CD4-positive, alpha-beta memory T cell (primary cell): ENCODE measurements at regions not wholly inside any gene's neighbourhood (a gene's known extent, or its start where the extent isn't known, plus 50 kb on each side); places are given as distances from the start of the nearest gene placed in this dataset.
A peak's percentile ranks its signal among the peaks of the same experiment; 100 is the strongest.

ENCODE experiments used
- CTCF ChIA-PET: fragments of 350-600 bp; sonication (Branson Sonifier 250); formaldehyde crosslinking; loops from one replicate; lab custom pipeline; 2021; ENCODE audit warnings: inconsistent platforms; ENCODE audit not compliant: partially characterized antibody; lab: Charles Lee
- POLR2A ChIA-PET: fragments of 350-600 bp; sonication (Branson Sonifier 250); formaldehyde crosslinking; loops from one replicate; lab custom pipeline; 2021; ENCODE audit not compliant: partially characterized antibody; lab: Charles Lee
- DNase-seq, 5 donors: peaks; one replicate each; pipeline versions ENCODE4 v3.0.0 to v3.0.0-alpha.2; 2020 to 2022; ENCODE audit warnings: mixed read lengths in 1 of 5
- H3K27ac ChIP-seq: one replicate; pipeline ENCODE4 v1.7.0; 2013; ENCODE audit warnings: low read depth, low read length
- H3K27me3 ChIP-seq: 2 replicates; pipeline ENCODE4 v1.7.0; 2013; ENCODE audit warnings: mild to moderate bottlenecking, low read length, moderate library complexity; ENCODE audit not compliant: insufficient read depth
- H3K36me3 ChIP-seq: 2 replicates; pipeline ENCODE4 v1.7.0; 2013; ENCODE audit warnings: mild to moderate bottlenecking, low read length, moderate library complexity; ENCODE audit not compliant: insufficient read depth
- H3K4me1 ChIP-seq: 2 replicates; pipeline ENCODE4 v1.7.0; 2013; ENCODE audit warnings: mild to moderate bottlenecking, low read length, moderate library complexity; ENCODE audit not compliant: insufficient read depth
- H3K4me3 ChIP-seq, 2 donors: one replicate each; pipeline ENCODE4 v1.7.0; 2013; ENCODE audit warnings: low read length in 2 of 2, mild to moderate bottlenecking in 1 of 2
- H3K9me3 ChIP-seq, 2 donors: one replicate each; pipeline ENCODE4 v1.7.0; 2013; ENCODE audit warnings: low read length in 2 of 2, control low read depth in 1 of 2; ENCODE audit not compliant: control insufficient read depth in 1 of 2
- H3K27ac Mint-ChIP-seq, 7 donors: one replicate each; pipeline ENCODE4 v1.8.0; 2020 to 2021; ENCODE audit warnings: mixed read lengths in 7 of 7, mild to moderate bottlenecking in 6 of 7, inconsistent platforms in 3 of 7, moderate library complexity in 3 of 7
- H3K27me3 Mint-ChIP-seq, 2 donors: one replicate each; pipeline ENCODE4 v1.8.0; 2020 to 2021; ENCODE audit warnings: mixed read lengths in 2 of 2
- H3K36me3 Mint-ChIP-seq, 2 donors: one replicate each; pipeline ENCODE4 v1.8.0; 2020 to 2021; ENCODE audit warnings: mixed read lengths in 2 of 2, inconsistent platforms in 1 of 2, mild to moderate bottlenecking in 1 of 2
- H3K4me1 Mint-ChIP-seq, 4 donors: one replicate each; pipeline ENCODE4 v1.8.0; 2020 to 2021; ENCODE audit warnings: mixed read lengths in 4 of 4, mild to moderate bottlenecking in 1 of 4
- H3K4me3 Mint-ChIP-seq, 8 donors: one replicate each; pipeline ENCODE4 v1.8.0; 2020 to 2021; ENCODE audit warnings: mixed read lengths in 8 of 8, mild to moderate bottlenecking in 7 of 8, moderate library complexity in 6 of 8, inconsistent platforms in 3 of 8
- H3K9me3 Mint-ChIP-seq, 8 donors: one replicate each; pipeline ENCODE4 v1.8.0; 2020 to 2021; ENCODE audit warnings: mixed read lengths in 8 of 8, mild to moderate bottlenecking in 5 of 8, inconsistent platforms in 3 of 8, moderate library complexity in 1 of 8
- intact Hi-C: fragments of 100-400 bp; cut with micrococcal nuclease; formaldehyde crosslinking; loops from one replicate; pipeline ENCODE4 v1.15.1; 2023

DNA sequence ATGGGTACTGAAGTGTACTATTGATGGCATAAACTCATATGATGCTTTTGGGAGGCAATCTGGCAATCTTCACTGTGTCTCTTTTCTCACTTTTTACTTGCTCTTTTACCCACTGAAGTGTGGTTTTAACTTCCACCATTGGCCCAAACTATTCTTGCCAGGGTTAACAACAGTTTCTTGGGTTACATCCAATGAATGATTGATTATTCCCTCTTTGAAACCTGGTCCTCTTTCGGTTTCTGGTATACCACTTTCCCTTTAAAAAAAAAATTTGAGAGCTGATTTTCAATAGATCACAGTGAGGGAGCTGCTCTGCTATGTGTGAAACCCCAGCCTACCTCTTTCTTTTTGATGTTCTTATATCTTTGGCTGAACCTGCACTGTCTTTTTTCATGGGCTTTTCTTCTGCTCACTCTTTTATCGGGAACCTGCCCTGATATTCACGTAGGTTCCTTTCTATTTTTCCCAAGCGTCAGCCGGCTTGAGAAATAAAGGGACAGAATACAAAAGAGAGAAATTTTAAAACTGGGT lies 56.1 kb upstream of the OR4E1 start:
- Histone ChIP-seq H3K9me3 (no peaks in the 10 kb centered on the region), H3K27ac (no peak overlapping the region), H3K4me3 (no peak overlapping the region), H3K36me3 (no peaks in the 10 kb centered on the region), H3K27me3 (no peaks in the 10 kb centered on the region), H3K4me1 (no peaks in the 10 kb centered on the region)
- Mint-ChIP-seq H3K4me3 (peak overlapping the region; percentile 40 to 81 (median 70)), H3K4me1 (peaks cover 7 to 17% (median 10%) of the 10 kb centered on the region in 4 donors), H3K27ac (peak overlapping the region in 6 of 7 donors; percentile 33 to 81 (median 61)), H3K36me3 (no peaks in the 10 kb centered on the region), H3K9me3 (no peaks in the 10 kb centered on the region), H3K27me3 (peaks cover 16 to 23% of the 10 kb centered on the region in 2 donors)
- intact Hi-C loops: no loop called here
- ChIA-PET POLR2A (interaction anchor here (1.5 kb wide), 1 partner anchor 826 kb away, joined by 6 read pairs; no protein-coding TSS in a partner anchor), CTCF (no interaction called here)
- peak in 2 of 5 donors; percentile 19 to 21 for DNase-seq

GRCh38 chr14:21725250-21725649 lies 51.6 kb upstream of the OR4E1 start:
- H3K4me1 Mint-ChIP-seq: peaks cover 2 to 15% (median 5%) of the 10 kb centered on the region in 4 donors
- no peak for DNase-seq
- ChIA-PET CTCF (interaction anchor here (1.2 to 4.5 kb wide), 2 partner anchors 9 to 13 kb away, joined by 4 to 34 read pairs; no protein-coding TSS in a partner anchor), POLR2A (no interaction called here)
- no peaks in the 10 kb centered on the region for H3K36me3 ChIP-seq
- H3K27ac Mint-ChIP-seq: no peak overlapping the region
- no peaks in the 10 kb centered on the region for H3K9me3 Mint-ChIP-seq
- H3K9me3 ChIP-seq: no peaks in the 10 kb centered on the region
- H3K27me3 ChIP-seq: no peaks in the 10 kb centered on the region
- no peak overlapping the region for H3K4me3 Mint-ChIP-seq
- no peak overlapping the region for H3K27ac ChIP-seq
- intact Hi-C loops: no loop called here
- H3K27me3 Mint-ChIP-seq: peaks cover 12 to 20% of the 10 kb centered on the region in 2 donors
- H3K4me3 ChIP-seq: no peak overlapping the region
- no peaks in the 10 kb centered on the region for H3K4me1 ChIP-seq
- H3K36me3 Mint-ChIP-seq: no peaks in the 10 kb centered on the region

GRCh38 chr14:21724090-21724973 lies 50.7 kb upstream of the OR4E1 start:
- Mint-ChIP-seq H3K4me3 (peak overlapping the region; percentile 56 to 83 (median 78)), H3K9me3 (no peaks in the 10 kb centered on the region), H3K4me1 (peaks cover 0 to 7% (median 0%) of the 10 kb centered on the region in 4 donors), H3K36me3 (no peaks in the 10 kb centered on the region), H3K27ac (peak overlapping the region in 2 of 7 donors; percentile 19 to 55), H3K27me3 (peaks cover 13 to 19% of the 10 kb centered on the region in 2 donors)
- Histone ChIP-seq H3K4me1 (no peaks in the 10 kb centered on the region), H3K36me3 (no peaks in the 10 kb centered on the region), H3K27me3 (no peaks in the 10 kb centered on the region), H3K4me3 (no peak overlapping the region), H3K27ac (peak overlapping the region; percentile 22), H3K9me3 (no peaks in the 10 kb centered on the region)
- intact Hi-C loops: no loop called here
- DNase-seq: no peak
- ChIA-PET POLR2A (interaction anchor here (0.7 to 2.0 kb wide), 13 partner anchors 11 to 845 kb away, joined by 3 to 17 read pairs (median 4); no protein-coding TSS in a partner anchor), CTCF (interaction anchor here (0.6 to 4.5 kb wide), 15 partner anchors 10 to 846 kb away, joined by 3 to 34 read pairs (median 3); no protein-coding TSS in a partner anchor)

- DNase-seq: peak in 3 of 5 donors; percentile 37 to 62 (median 39)
- Mint-ChIP-seq H3K27ac (peak overlapping the region; percentile 4 to 90 (median 58)), H3K36me3 (no peaks in the 10 kb centered on the region), H3K4me1 (peaks cover 0 to 9% (median 0%) of the 10 kb centered on the region in 4 donors), H3K9me3 (no peaks in the 10 kb centered on the region), H3K4me3 (peak overlapping the region; percentile 56 to 83 (median 78)), H3K27me3 (peaks cover 15 to 16% of the 10 kb centered on the region in 2 donors)
- H3K4me3 ChIP-seq: no peak overlapping the region
- H3K27ac ChIP-seq: peak overlapping the region; percentile 22
- no peaks in the 10 kb centered on the region for H3K36me3 ChIP-seq
- ChIA-PET POLR2A (interaction anchor here (0.7 to 2.0 kb wide), 11 partner anchors 10 to 846 kb away, joined by 3 to 17 read pairs (median 5); no protein-coding TSS in a partner anchor), CTCF (interaction anchor here (0.6 to 4.5 kb wide), 15 partner anchors 9 to 846 kb away, joined by 3 to 34 read pairs (median 3); no protein-coding TSS in a partner anchor)
- H3K9me3 ChIP-seq: no peaks in the 10 kb centered on the region
- intact Hi-C loops: no loop called here
- no peaks in the 10 kb centered on the region for H3K4me1 ChIP-seq
- H3K27me3 ChIP-seq: no peaks in the 10 kb centered on the region
Measured at GRCh38 chr14:21723431-21724045, 49.9 kb upstream of the OR4E1 start.
